Trophoblast cell (in vitro differentiated cells and primary cell): ENCODE measurements at regions not wholly inside any gene's neighbourhood (a gene's known extent, or its start where the extent isn't known, plus 50 kb on each side); places are given as distances from the start of the nearest gene placed in this dataset.

Experiments used
- DNase-seq, 2 donors: peaks; one replicate each; pipeline ENCODE4 v3.0.0-alpha.2; 2016
- H2AFZ ChIP-seq: 2 replicates; pipeline ENCODE4 v1.6.1; 2013; ENCODE audit warnings: low read length, moderate library complexity, mild to moderate bottlenecking; ENCODE audit not compliant: insufficient read depth, poor library complexity
- H2AK5ac ChIP-seq: 2 replicates; pipeline ENCODE4 v1.6.1; 2013; ENCODE audit warnings: mild to moderate bottlenecking, low read length
- H2BK120ac ChIP-seq: 2 replicates; pipeline ENCODE4 v1.6.1; 2013; ENCODE audit warnings: low read length, mild to moderate bottlenecking, moderate library complexity; ENCODE audit not compliant: insufficient read depth, poor library complexity
- H2BK12ac ChIP-seq: 2 replicates; pipeline ENCODE4 v1.6.1; 2013; ENCODE audit warnings: mild to moderate bottlenecking, low read length, moderate library complexity
- H2BK5ac ChIP-seq: 2 replicates; pipeline ENCODE4 v1.6.1; 2013; ENCODE audit warnings: low read length, low read depth, moderate library complexity, mild to moderate bottlenecking; ENCODE audit not compliant: poor library complexity
- H3K14ac ChIP-seq: 2 replicates; pipeline ENCODE4 v1.6.1; 2013; ENCODE audit warnings: mild to moderate bottlenecking, low read length
- H3K18ac ChIP-seq: 2 replicates; pipeline ENCODE4 v1.6.1; 2013; ENCODE audit warnings: mild to moderate bottlenecking, low read length
- H3K23ac ChIP-seq: 2 replicates; pipeline ENCODE4 v1.6.1; 2013; ENCODE audit warnings: low read length
- H3K27ac ChIP-seq: 2 replicates; pipeline ENCODE4 v1.5.1; 2013; ENCODE audit warnings: low read depth, mild to moderate bottlenecking, inconsistent platforms, low read length, moderate library complexity
- H3K27me3 ChIP-seq: 2 replicates; pipeline ENCODE4 v1.6.1; 2013; ENCODE audit warnings: inconsistent platforms, mild to moderate bottlenecking, low read length, moderate library complexity; ENCODE audit not compliant: insufficient read depth
- H3K36me3 ChIP-seq, 2 experiments: 1 replicate in 1 of 2; 2 replicates in 1 of 2; pipeline ENCODE4 v1.6.1; 2013; ENCODE audit warnings: low read length in 2 of 2, mild to moderate bottlenecking in 2 of 2, moderate library complexity in 1 of 2; ENCODE audit not compliant: insufficient read depth in 2 of 2, control insufficient read depth in 1 of 2
- H3K4ac ChIP-seq: 2 replicates; pipeline ENCODE4 v1.6.1; 2013; ENCODE audit warnings: low read depth, mild to moderate bottlenecking, low read length, moderate library complexity
- H3K4me1 ChIP-seq, 2 experiments: 1 replicate in 1 of 2; 2 replicates in 1 of 2; pipeline ENCODE4 v1.6.1; 2013; ENCODE audit warnings: low read length in 2 of 2, mild to moderate bottlenecking in 2 of 2, moderate library complexity in 1 of 2; ENCODE audit not compliant: insufficient read depth in 2 of 2, control insufficient read depth in 1 of 2
- H3K4me2 ChIP-seq: 2 replicates; pipeline ENCODE4 v1.6.1; 2013; ENCODE audit warnings: inconsistent platforms, mild to moderate bottlenecking, low read length, moderate library complexity
- H3K4me3 ChIP-seq: 2 replicates; pipeline ENCODE4 v1.5.1; 2013; ENCODE audit warnings: mild to moderate bottlenecking, low read depth, low read length, inconsistent platforms
- H3K79me1 ChIP-seq: one replicate; pipeline ENCODE4 v1.6.1; 2013; ENCODE audit warnings: low read length
- H3K79me2 ChIP-seq: 2 replicates; pipeline ENCODE4 v1.6.1; 2013; ENCODE audit warnings: low read length, mild to moderate bottlenecking; ENCODE audit not compliant: control insufficient read depth, insufficient read depth, poor library complexity
- H3K9ac ChIP-seq: 2 replicates; pipeline ENCODE4 v1.6.1; 2013; ENCODE audit warnings: mild to moderate bottlenecking, low read length
- H3K9me3 ChIP-seq: 2 replicates; pipeline ENCODE4 v1.6.1; 2013; ENCODE audit warnings: low read depth, mild to moderate bottlenecking, control low read depth, inconsistent platforms, low read length; ENCODE audit not compliant: insufficient read depth
- H4K12ac ChIP-seq: 2 replicates; pipeline ENCODE4 v1.6.1; 2013; ENCODE audit warnings: low read depth, mild to moderate bottlenecking, low read length, moderate library complexity
- H4K8ac ChIP-seq: 2 replicates; pipeline ENCODE4 v1.6.1; 2013; ENCODE audit warnings: low read depth, mild to moderate bottlenecking, low read length, moderate library complexity
- H4K91ac ChIP-seq: one replicate; pipeline ENCODE4 v1.6.1; 2013; ENCODE audit warnings: low read depth, mild to moderate bottlenecking, low read length, moderate library complexity
- WGBS: extraction: QIAGEN DNeasy Blood & Tissue Kit; methylation state at CpG from one replicate; pipeline ENCODE4 v1.1.7; 2013; ENCODE audit warnings: missing lambda C conversion rate; ENCODE audit not compliant: insufficient read length, insufficient coverage; ENCODE audit errors: extremely low coverage; 5-methylcytosine and 5-hydroxymethylcytosine counted together

GRCh38 chr5:105563842-105564241 is 2001.3 kb upstream of the NUDT12 start:
- no peaks in the 10 kb centered on the region for H3K79me1 ChIP-seq
- no peaks in the 10 kb centered on the region for H3K27me3 ChIP-seq
- no peaks in the 10 kb centered on the region for H3K4me1 ChIP-seq
- H2AK5ac ChIP-seq = no peak overlapping the region
- peak overlapping the region; percentile 30 for H3K4me3 ChIP-seq
- no peak overlapping the region for H3K9ac ChIP-seq
- H3K14ac ChIP-seq = no peak overlapping the region
- no peaks in the 10 kb centered on the region for H3K9me3 ChIP-seq
- no peak for DNase-seq
- H3K18ac ChIP-seq = no peak overlapping the region
- H2AFZ ChIP-seq = no peak overlapping the region
- no peaks in the 10 kb centered on the region for H3K36me3 ChIP-seq
- no CpG with 5 or more reads among the region's 8 CpGs for WGBS
- no peaks in the 10 kb centered on the region for H3K79me2 ChIP-seq
- no peak overlapping the region for H4K12ac ChIP-seq
- no peak overlapping the region for H2BK12ac ChIP-seq
- no peak overlapping the region for H2BK5ac ChIP-seq
- H4K91ac ChIP-seq = no peak overlapping the region
- H3K23ac ChIP-seq = no peak overlapping the region
- no peak overlapping the region for H3K4ac ChIP-seq
- no peak overlapping the region for H2BK120ac ChIP-seq
- no peak overlapping the region for H4K8ac ChIP-seq
- H3K4me2 ChIP-seq = no peak overlapping the region
- no peak overlapping the region for H3K27ac ChIP-seq

GRCh38 chr5:105554568-105555169 is 1992.1 kb upstream of the NUDT12 start:
- H4K12ac ChIP-seq = no peak overlapping the region
- H3K27me3 ChIP-seq = no peaks in the 10 kb centered on the region
- H3K4ac ChIP-seq = no peak overlapping the region
- no peak overlapping the region for H3K27ac ChIP-seq
- H3K79me1 ChIP-seq = no peaks in the 10 kb centered on the region
- H4K91ac ChIP-seq = no peak overlapping the region
- no peaks in the 10 kb centered on the region for H3K79me2 ChIP-seq
- peak in 1 of 2 donors; percentile 33 for DNase-seq
- H2BK12ac ChIP-seq = no peak overlapping the region
- H3K14ac ChIP-seq = no peak overlapping the region
- no peak overlapping the region for H3K23ac ChIP-seq
- no peak overlapping the region for H2AFZ ChIP-seq
- no peaks in the 10 kb centered on the region for H3K4me1 ChIP-seq
- H2BK120ac ChIP-seq = no peak overlapping the region
- H3K4me3 ChIP-seq = no peak overlapping the region
- H3K4me2 ChIP-seq = no peak overlapping the region
- no peak overlapping the region for H3K18ac ChIP-seq
- no peak overlapping the region for H2AK5ac ChIP-seq
- WGBS = no CpG with 5 or more reads among the region's 4 CpGs
- H4K8ac ChIP-seq = no peak overlapping the region
- H3K9ac ChIP-seq = no peak overlapping the region
- H3K36me3 ChIP-seq = no peaks in the 10 kb centered on the region
- no peak overlapping the region for H2BK5ac ChIP-seq
- H3K9me3 ChIP-seq = no peaks in the 10 kb centered on the region

GRCh38 chr5:105544300-105544699 is 1981.7 kb upstream of the NUDT12 start:
- no peak overlapping the region for H4K8ac ChIP-seq
- no peak for DNase-seq
- H2BK120ac ChIP-seq = no peak overlapping the region
- H3K27ac ChIP-seq = no peak overlapping the region
- no peaks in the 10 kb centered on the region for H3K79me1 ChIP-seq
- H3K4me2 ChIP-seq = no peak overlapping the region
- WGBS = no CpG with 5 or more reads among the region's 1 CpG
- no peaks in the 10 kb centered on the region for H3K79me2 ChIP-seq
- no peak overlapping the region for H4K12ac ChIP-seq
- H4K91ac ChIP-seq = no peak overlapping the region
- H3K18ac ChIP-seq = no peak overlapping the region
- H2BK12ac ChIP-seq = no peak overlapping the region
- H3K14ac ChIP-seq = no peak overlapping the region
- no peak overlapping the region for H3K4ac ChIP-seq
- no peak overlapping the region for H2AFZ ChIP-seq
- no peak overlapping the region for H3K4me3 ChIP-seq
- no peaks in the 10 kb centered on the region for H3K27me3 ChIP-seq
- no peaks in the 10 kb centered on the region for H3K36me3 ChIP-seq
- peaks cover 2% of the 10 kb centered on the region for H3K9me3 ChIP-seq
- H3K4me1 ChIP-seq = no peaks in the 10 kb centered on the region
- H2AK5ac ChIP-seq = no peak overlapping the region
- no peak overlapping the region for H2BK5ac ChIP-seq
- H3K23ac ChIP-seq = no peak overlapping the region
- no peak overlapping the region for H3K9ac ChIP-seq

- Histone ChIP-seq H3K18ac (no peak overlapping the region), H3K36me3 (no peaks in the 10 kb centered on the region), H2AFZ (no peak overlapping the region), H3K79me1 (no peaks in the 10 kb centered on the region), H3K27me3 (no peaks in the 10 kb centered on the region), H4K91ac (no peak overlapping the region), H3K27ac (no peak overlapping the region), H2BK5ac (no peak overlapping the region), H2BK120ac (no peak overlapping the region), H3K4ac (no peak overlapping the region), H4K12ac (no peak overlapping the region), H3K79me2 (no peaks in the 10 kb centered on the region), H2BK12ac (no peak overlapping the region), H3K4me2 (no peak overlapping the region), H3K4me3 (no peak overlapping the region), H3K9me3 (no peaks in the 10 kb centered on the region), H3K23ac (no peak overlapping the region), H3K4me1 (no peaks in the 10 kb centered on the region), H4K8ac (no peak overlapping the region), H3K14ac (no peak overlapping the region), H2AK5ac (no peak overlapping the region), H3K9ac (no peak overlapping the region)
- no peak for DNase-seq
Measured at GRCh38 chr5:105536675-105537074, 1974.1 kb upstream of the NUDT12 start.
